SKM-1 treated with dmso at 0.1 percent for 144 hours (cell line): ENCODE measurements at regions not wholly inside any gene's neighbourhood (a gene's known extent, or its start where the extent isn't known, plus 50 kb on each side); places are given as distances from the start of the nearest gene placed in this dataset.
"Not testable (repeated sequence)": the region's sequence is repeated elsewhere in the genome, so short reads cannot be mapped to it uniquely, and the experiment has no call there.

Experiments
- DNase-seq: peaks from one replicate; lab custom pipeline; 2025; ENCODE audit not compliant: unreplicated experiment; lab: John Stamatoyannopoulos, UW

- DNase-seq: peak; percentile 65
These were observed 104.3 kb upstream of the FRMD4B start for GRCh38 chr3:69490235-69490634.

GRCh38 chr3:69488026-69488425 is 102.1 kb upstream of the FRMD4B start:
- no peak for DNase-seq

GRCh38 chr3:69485489-69485888 is 99.6 kb upstream of the FRMD4B start:
- no peak for DNase-seq

GRCh38 chr3:69484507-69485393 is 98.9 kb upstream of the FRMD4B start:
- no peak for DNase-seq

- DNase-seq: no peak
These were observed 97.6 kb upstream of the FRMD4B start for GRCh38 chr3:69483449-69483848.

- DNase-seq: not testable (repeated sequence)
These were observed 95.1 kb upstream of the FRMD4B start for GRCh38 chr3:69480986-69481385.

GRCh38 chr3:69474186-69474585 is 88.3 kb upstream of the FRMD4B start:
- DNase-seq: no peak

- DNase-seq: no peak
These were observed 86.2 kb upstream of the FRMD4B start for GRCh38 chr3:69472093-69472492.

- DNase-seq: no peak
These were observed 77.6 kb upstream of the FRMD4B start for GRCh38 chr3:69463531-69463930.

- DNase-seq: no peak
These were observed 76.9 kb upstream of the FRMD4B start for GRCh38 chr3:69462826-69463100.

GRCh38 chr3:69462022-69462825 is 76.3 kb upstream of the FRMD4B start:
- DNase-seq: no peak

GRCh38 chr3:69460034-69460433 is 74.1 kb upstream of the FRMD4B start:
- no peak for DNase-seq

- peak; percentile 65 for DNase-seq
These were observed 73.0 kb upstream of the FRMD4B start for GRCh38 chr3:69458803-69459365.

GRCh38 chr3:69456631-69457030 is 70.7 kb upstream of the FRMD4B start:
- no peak for DNase-seq

- DNase-seq: no peak
These were observed 68.4 kb upstream of the FRMD4B start for GRCh38 chr3:69454204-69454787.

- no peak for DNase-seq
These were observed 66.4 kb upstream of the FRMD4B start for GRCh38 chr3:69452295-69452694.

GRCh38 chr3:69451594-69451993 is 65.7 kb upstream of the FRMD4B start:
- no peak for DNase-seq

- no peak for DNase-seq
These were observed 63.0 kb upstream of the FRMD4B start for GRCh38 chr3:69448877-69449276.

GRCh38 chr3:69446402-69447072 is 60.6 kb upstream of the FRMD4B start:
- DNase-seq: no peak

- no peak for DNase-seq
These were observed 59.6 kb upstream of the FRMD4B start for GRCh38 chr3:69445498-69445897.

- no peak for DNase-seq
These were observed 59.1 kb upstream of the FRMD4B start for GRCh38 chr3:69445024-69445423.
